ENCODE measurements at regions not wholly inside any gene's neighbourhood (a gene's known extent, or its start where the extent isn't known, plus 50 kb on each side); places are given as distances from the start of the nearest gene placed in this dataset.
"Not testable (repeated sequence)": the region's sequence is repeated elsewhere in the genome, so short reads cannot be mapped to it uniquely, and the experiment has no call there.

- H3K27me3 ChIP-seq: no peaks in the 10 kb centered on the region
- no peak overlapping the region for H3K9ac ChIP-seq
- no peaks in the 10 kb centered on the region for H3K4me1 ChIP-seq
- no peaks in the 10 kb centered on the region for H3K9me3 ChIP-seq
- H4K20me1 ChIP-seq: no peaks in the 10 kb centered on the region
- no peak for TF ChIP-seq Cebpa-rat (IDR thresholded peaks at IDR 0.05)
- no peak overlapping the region for H3K4me2 ChIP-seq
- no peak overlapping the region for H3K4me3 ChIP-seq
- no peaks in the 10 kb centered on the region for H3K36me3 ChIP-seq
- H3K27ac ChIP-seq: no peak overlapping the region
Observed at GRCh38 chr15:95770196-95770595, 560.3 kb upstream of the NR2F2 start.

DNA sequence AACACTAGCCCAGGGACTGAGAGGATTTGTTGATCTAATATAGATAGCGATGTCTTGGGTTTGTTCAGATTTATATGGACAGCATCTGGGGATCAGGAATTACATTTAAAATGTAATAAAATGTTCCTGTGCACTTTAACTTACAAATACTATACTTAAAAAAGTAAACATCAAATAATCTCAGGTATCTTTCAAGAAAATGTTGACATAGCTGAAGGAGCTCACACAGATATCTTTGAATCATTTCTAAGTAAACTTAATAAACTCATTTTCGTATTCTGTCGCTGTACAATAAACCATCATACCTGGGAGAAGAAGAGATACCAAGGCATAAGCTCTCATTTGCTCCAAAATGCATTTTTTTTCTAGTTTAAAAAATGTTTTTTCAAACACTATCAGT is 557.5 kb upstream of the NR2F2 start:
- Histone ChIP-seq H3K4me1 (no peaks in the 10 kb centered on the region), H3K27me3 (no peaks in the 10 kb centered on the region), H3K9me3 (no peaks in the 10 kb centered on the region), H3K36me3 (no peaks in the 10 kb centered on the region), H3K4me2 (no peak overlapping the region), H3K4me3 (no peak overlapping the region), H3K9ac (no peak overlapping the region), H3K27ac (no peak overlapping the region), H4K20me1 (no peaks in the 10 kb centered on the region)
- TF ChIP-seq Cebpa-rat (IDR thresholded peaks at IDR 0.05): no peak

DNA sequence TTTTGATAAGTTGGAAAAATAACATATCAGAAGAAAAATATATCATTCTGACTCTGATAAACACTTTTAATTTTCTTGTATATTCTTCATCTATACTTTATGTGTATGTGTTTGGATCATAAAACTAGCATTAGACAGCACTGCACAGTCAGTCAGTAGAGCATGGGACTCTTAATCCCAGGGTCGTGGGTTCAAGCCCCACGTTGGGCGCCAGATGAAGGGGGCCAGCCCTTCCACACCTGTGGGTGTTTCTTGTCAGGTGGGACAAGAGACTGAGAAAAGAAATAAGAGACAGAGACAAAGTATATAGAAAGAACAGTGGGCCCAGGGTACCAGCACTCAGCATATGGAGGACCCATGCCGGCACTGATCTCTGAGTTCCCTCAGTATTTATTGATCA is 546.0 kb upstream of the NR2F2 start:
- Histone ChIP-seq H3K4me2 (no peak overlapping the region), H3K4me1 (no peaks in the 10 kb centered on the region), H3K27ac (no peak overlapping the region), H3K9ac (no peak overlapping the region), H3K36me3 (peaks cover 3% of the 10 kb centered on the region; the same call in 1 of the 2 replicates), H4K20me1 (no peaks in the 10 kb centered on the region), H3K27me3 (no peaks in the 10 kb centered on the region), H3K9me3 (peaks cover 41% of the 10 kb centered on the region), H3K4me3 (no peak overlapping the region)
- TF ChIP-seq Cebpa-rat (IDR thresholded peaks at IDR 0.05): no peak

- H3K27me3 ChIP-seq, H3K4me2 ChIP-seq, H3K9ac ChIP-seq, H3K36me3 ChIP-seq, H4K20me1 ChIP-seq, H3K27ac ChIP-seq, H3K4me3 ChIP-seq, H3K4me1 ChIP-seq: not testable (repeated sequence)
- H3K9me3 ChIP-seq: peaks cover 41% of the 10 kb centered on the region
Observed at GRCh38 chr15:95785276-95785675, 545.2 kb upstream of the NR2F2 start.

- no peaks in the 10 kb centered on the region for H4K20me1 ChIP-seq
- H3K4me2 ChIP-seq: no peak overlapping the region
- no peaks in the 10 kb centered on the region for H3K4me1 ChIP-seq
- no peaks in the 10 kb centered on the region for H3K27me3 ChIP-seq
- no peak overlapping the region for H3K27ac ChIP-seq
- H3K36me3 ChIP-seq: no peaks in the 10 kb centered on the region
- no peaks in the 10 kb centered on the region for H3K9me3 ChIP-seq
- H3K9ac ChIP-seq: no peak overlapping the region
- H3K4me3 ChIP-seq: no peak overlapping the region
- no peak for TF ChIP-seq Cebpa-rat (IDR thresholded peaks at IDR 0.05)
Observed at GRCh38 chr15:95793231-95793630, 537.3 kb upstream of the NR2F2 start.

GRCh38 chr15:95795386-95795785 is 535.1 kb upstream of the NR2F2 start:
- H3K36me3 ChIP-seq: no peaks in the 10 kb centered on the region
- no peaks in the 10 kb centered on the region for H3K4me1 ChIP-seq
- no peak overlapping the region for H3K4me2 ChIP-seq
- TF ChIP-seq Cebpa-rat (IDR thresholded peaks at IDR 0.05): no peak
- no peaks in the 10 kb centered on the region for H4K20me1 ChIP-seq
- H3K27me3 ChIP-seq: no peaks in the 10 kb centered on the region
- H3K9ac ChIP-seq: no peak overlapping the region
- no peak overlapping the region for H3K4me3 ChIP-seq
- H3K27ac ChIP-seq: no peak overlapping the region
- H3K9me3 ChIP-seq: no peaks in the 10 kb centered on the region

- no peak for TF ChIP-seq Cebpa-rat (IDR thresholded peaks at IDR 0.05)
Observed at GRCh38 chr15:95799286-95800200, 531.0 kb upstream of the NR2F2 start.

GRCh38 chr15:95804484-95804883 is 526.0 kb upstream of the NR2F2 start:
- Histone ChIP-seq H3K9ac (no peak overlapping the region), H3K36me3 (no peaks in the 10 kb centered on the region), H3K4me3 (no peak overlapping the region), H3K9me3 (no peaks in the 10 kb centered on the region), H3K27me3 (no peaks in the 10 kb centered on the region), H3K4me2 (no peak overlapping the region), H4K20me1 (no peaks in the 10 kb centered on the region), H3K4me1 (no peaks in the 10 kb centered on the region), H3K27ac (no peak overlapping the region)
- TF ChIP-seq Cebpa-rat (IDR thresholded peaks at IDR 0.05): no peak

More at GRCh38 chr15:95799286-95800200, 531.0 kb upstream of the NR2F2 start:
- Histone ChIP-seq H3K27ac (no peak overlapping the region), H3K4me1 (no peaks in the 10 kb centered on the region), H3K27me3 (no peaks in the 10 kb centered on the region), H4K20me1 (no peaks in the 10 kb centered on the region), H3K36me3 (no peaks in the 10 kb centered on the region), H3K9ac (no peak overlapping the region), H3K4me3 (no peak overlapping the region), H3K9me3 (no peaks in the 10 kb centered on the region), H3K4me2 (no peak overlapping the region)

DNA sequence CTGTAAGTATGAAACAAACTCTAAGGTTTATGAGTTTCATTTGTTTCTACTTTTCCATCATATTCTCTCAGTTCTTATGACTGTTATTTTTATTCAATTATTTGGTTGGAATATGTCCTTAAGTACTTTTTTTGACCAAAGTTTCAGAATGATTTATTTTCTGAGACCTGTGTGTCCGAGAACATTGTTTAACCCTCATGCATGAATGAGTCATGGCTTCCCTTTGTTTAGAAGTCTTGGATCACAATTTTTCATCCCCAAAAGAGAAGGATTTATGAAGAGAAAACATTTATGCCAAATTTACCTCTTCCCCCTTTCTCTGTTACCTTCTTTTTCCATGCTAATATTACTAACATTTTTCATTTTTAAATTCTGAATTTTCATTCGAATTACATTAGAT is 518.0 kb upstream of the NR2F2 start:
- no peaks in the 10 kb centered on the region for H3K9me3 ChIP-seq
- no peaks in the 10 kb centered on the region for H3K4me1 ChIP-seq
- H3K27ac ChIP-seq: no peak overlapping the region
- H3K36me3 ChIP-seq: no peaks in the 10 kb centered on the region
- no peak overlapping the region for H3K4me2 ChIP-seq
- no peak for TF ChIP-seq Cebpa-rat (IDR thresholded peaks at IDR 0.05)
- no peak overlapping the region for H3K9ac ChIP-seq
- no peak overlapping the region for H3K4me3 ChIP-seq
- H4K20me1 ChIP-seq: no peaks in the 10 kb centered on the region
- no peaks in the 10 kb centered on the region for H3K27me3 ChIP-seq

GRCh38 chr15:95814908-95815307 is 515.6 kb upstream of the NR2F2 start:
- Histone ChIP-seq H3K27ac (no peak overlapping the region), H3K9me3 (no peaks in the 10 kb centered on the region), H3K9ac (no peak overlapping the region), H3K4me3 (no peak overlapping the region), H3K4me2 (no peak overlapping the region), H3K36me3 (no peaks in the 10 kb centered on the region), H4K20me1 (no peaks in the 10 kb centered on the region), H3K4me1 (no peaks in the 10 kb centered on the region), H3K27me3 (no peaks in the 10 kb centered on the region)
- no peak for TF ChIP-seq Cebpa-rat (IDR thresholded peaks at IDR 0.05)

Measured in BLaER1 (cell line).